Keratinocyte (primary cell): ENCODE measurements at regions not wholly inside any gene's neighbourhood (a gene's known extent, or its start where the extent isn't known, plus 50 kb on each side); places are given as distances from the start of the nearest gene placed in this dataset.

Experiments used
- CTCF ChIP-seq, 3 experiments: IDR thresholded peaks in 1 of 3; conservative IDR thresholded peaks in 1 of 3; optimal IDR thresholded peaks in 1 of 3; 2 replicates in 2 of 3; 3 replicates in 1 of 3; pipeline versions ENCODE3 to v1.5.1; 2011; ENCODE audit warnings: low read length in 3 of 3, mild to moderate bottlenecking in 3 of 3, moderate library complexity in 2 of 3, control low read depth in 1 of 3, inconsistent platforms in 1 of 3; ENCODE audit not compliant: insufficient read depth in 2 of 3; ENCODE audit errors: extremely low read depth in 1 of 3
- EZH2 ChIP-seq: IDR thresholded peaks from one replicate; pipeline ENCODE4 v1.6.1; 2012; ENCODE audit warnings: inconsistent platforms, mild to moderate bottlenecking, low read length, moderate library complexity

GRCh38 chr18:34386803-34387202 is 162.1 kb upstream of the NOL4 start:
- TF ChIP-seq EZH2 (no peak), CTCF (optimal IDR thresholded peaks at IDR 0.05 in 1 of 3, IDR thresholded peaks at IDR 0.05 in 1 of 3, conservative IDR thresholded peaks at IDR 0.05 in 1 of 3; ENCODE audit: extremely low read depth in 1 of 3, insufficient read depth in 2 of 3, low read length in 3 of 3) (no peak)
